ENCODE measurements at regions not wholly inside any gene's neighbourhood (a gene's known extent, or its start where the extent isn't known, plus 50 kb on each side); places are given as distances from the start of the nearest gene placed in this dataset.
"Not testable (repeated sequence)": the region's sequence is repeated elsewhere in the genome, so short reads cannot be mapped to it uniquely, and the experiment has no call there.

- Mint-ChIP-seq H3K27ac (no peak overlapping the region), H3K36me3 (no peaks in the 10 kb centered on the region), H3K4me3 (no peak overlapping the region), H3K9me3 (ENCODE audit: low read depth) (peaks cover 3% of the 10 kb centered on the region), H3K27me3 (no peaks in the 10 kb centered on the region), H3K4me1 (no peaks in the 10 kb centered on the region)
- DNase-seq (no peak), ATAC-seq (no peak)
- CTCF ChIA-PET = interaction anchor here (1.4 kb wide), 1 partner anchor 26 kb away, joined by 5 read pairs; no protein-coding TSS in a partner anchor
Observed at GRCh38 chr16:52165961-52166360, 381.0 kb downstream of the TOX3 start.

GRCh38 chr16:52149003-52149402, 397.9 kb downstream of the TOX3 start:
- H3K9me3 Mint-ChIP-seq (ENCODE audit: low read depth) = no peaks in the 10 kb centered on the region
- no peaks in the 10 kb centered on the region for H3K36me3 Mint-ChIP-seq
- CTCF ChIA-PET = no interaction called here
- no peaks in the 10 kb centered on the region for H3K27me3 Mint-ChIP-seq
- DNase-seq = no peak
- H3K4me1 Mint-ChIP-seq = no peaks in the 10 kb centered on the region
- no peak overlapping the region for H3K27ac Mint-ChIP-seq
- no peak for ATAC-seq
- H3K4me3 Mint-ChIP-seq = no peak overlapping the region

DNA sequence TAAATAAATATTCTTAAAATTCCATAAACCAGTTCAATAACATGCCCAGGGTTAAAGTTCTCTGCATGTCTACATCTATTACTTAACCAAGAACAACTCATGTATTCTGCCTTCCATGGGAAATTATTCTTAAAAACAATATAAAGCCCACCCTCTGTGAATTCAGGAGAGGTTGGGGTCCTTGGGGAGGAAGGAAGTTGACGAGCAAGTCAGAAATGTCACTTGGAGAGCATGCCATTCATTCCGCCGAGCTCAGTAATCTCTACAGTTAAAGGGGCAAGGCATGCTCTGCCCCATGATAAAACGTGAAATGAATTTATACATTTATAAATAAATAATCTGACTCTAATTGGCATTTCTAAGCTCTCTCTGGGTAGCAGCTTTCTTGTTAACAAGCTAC, 405.1 kb downstream of the TOX3 start:
- ATAC-seq = no peak
- H3K27me3 Mint-ChIP-seq = no peaks in the 10 kb centered on the region
- H3K36me3 Mint-ChIP-seq = no peaks in the 10 kb centered on the region
- no peak overlapping the region for H3K27ac Mint-ChIP-seq
- CTCF ChIA-PET = no interaction called here
- H3K4me1 Mint-ChIP-seq = no peaks in the 10 kb centered on the region
- H3K4me3 Mint-ChIP-seq = no peak overlapping the region
- peaks cover 2% of the 10 kb centered on the region for H3K9me3 Mint-ChIP-seq (ENCODE audit: low read depth)
- DNase-seq = no peak

GRCh38 chr16:52128361-52128760, 418.6 kb downstream of the TOX3 start:
- ATAC-seq = no peak
- Mint-ChIP-seq H3K27ac (no peak overlapping the region), H3K36me3 (no peaks in the 10 kb centered on the region), H3K4me3 (no peak overlapping the region), H3K9me3 (ENCODE audit: low read depth) (peaks cover 7% of the 10 kb centered on the region), H3K27me3 (no peaks in the 10 kb centered on the region), H3K4me1 (no peaks in the 10 kb centered on the region)
- CTCF ChIA-PET = no interaction called here
- no peak for DNase-seq

DNA sequence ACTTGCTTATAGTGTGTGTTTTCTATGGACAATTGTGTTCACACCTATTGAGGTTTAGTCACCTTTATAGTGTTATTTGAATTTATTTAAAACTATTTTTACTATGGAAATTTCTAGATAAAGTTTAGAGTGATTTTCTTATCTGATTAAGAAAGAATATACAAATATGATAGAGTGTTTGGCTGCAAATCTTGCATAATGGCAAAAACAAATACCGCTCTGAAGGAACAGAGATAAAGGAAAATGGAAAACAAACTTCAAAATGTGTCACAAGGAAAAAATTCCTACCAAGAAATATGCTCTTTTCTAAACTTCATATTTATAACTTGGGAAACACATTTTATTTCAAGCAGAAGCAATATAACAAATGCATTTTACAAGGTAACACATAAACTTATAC, 423.1 kb downstream of the TOX3 start:
- ATAC-seq = no peak

GRCh38 chr16:52123061-52123839, 423.7 kb downstream of the TOX3 start:
- Mint-ChIP-seq H3K27me3 (no peaks in the 10 kb centered on the region), H3K27ac (no peak overlapping the region), H3K9me3 (ENCODE audit: low read depth) (peaks cover 6% of the 10 kb centered on the region), H3K36me3 (no peaks in the 10 kb centered on the region), H3K4me3 (no peak overlapping the region), H3K4me1 (no peaks in the 10 kb centered on the region)
- ATAC-seq (no peak), DNase-seq (no peak)
- CTCF ChIA-PET = no interaction called here

More for the DNA sequence above, 423.1 kb downstream of the TOX3 start:
- Mint-ChIP-seq H3K27me3 (no peaks in the 10 kb centered on the region), H3K9me3 (ENCODE audit: low read depth) (peaks cover 6% of the 10 kb centered on the region), H3K36me3 (no peaks in the 10 kb centered on the region), H3K4me1 (no peaks in the 10 kb centered on the region), H3K4me3 (no peak overlapping the region), H3K27ac (no peak overlapping the region)
- DNase-seq = no peak
- CTCF ChIA-PET = no interaction called here

DNA sequence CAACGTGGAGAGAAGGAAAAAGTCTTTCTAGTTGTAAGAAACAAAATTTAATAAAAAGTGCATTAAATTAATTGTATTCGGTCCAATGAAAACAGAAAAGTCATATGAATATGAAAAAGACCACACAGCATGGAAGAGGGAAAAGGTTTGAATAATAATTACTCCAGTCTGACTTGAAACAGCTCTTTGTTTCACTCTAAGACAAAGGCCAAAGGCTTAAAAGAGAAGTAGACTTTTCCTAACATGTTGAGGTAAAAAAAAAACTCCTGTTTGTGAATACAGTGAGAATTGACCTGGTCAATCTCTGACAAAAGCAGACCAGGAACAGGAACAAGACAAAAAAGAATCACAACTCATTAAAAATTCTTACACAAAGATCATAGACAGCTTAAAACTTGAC, 429.8 kb downstream of the TOX3 start:
- DNase-seq (no peak), ATAC-seq (no peak)
- no peaks in the 10 kb centered on the region for H3K4me1 Mint-ChIP-seq
- H3K27me3 Mint-ChIP-seq = no peaks in the 10 kb centered on the region
- CTCF ChIA-PET = no interaction called here
- peaks cover 9% of the 10 kb centered on the region for H3K9me3 Mint-ChIP-seq (ENCODE audit: low read depth)
- H3K27ac Mint-ChIP-seq = no peak overlapping the region
- no peak overlapping the region for H3K4me3 Mint-ChIP-seq
- H3K36me3 Mint-ChIP-seq = no peaks in the 10 kb centered on the region

DNA sequence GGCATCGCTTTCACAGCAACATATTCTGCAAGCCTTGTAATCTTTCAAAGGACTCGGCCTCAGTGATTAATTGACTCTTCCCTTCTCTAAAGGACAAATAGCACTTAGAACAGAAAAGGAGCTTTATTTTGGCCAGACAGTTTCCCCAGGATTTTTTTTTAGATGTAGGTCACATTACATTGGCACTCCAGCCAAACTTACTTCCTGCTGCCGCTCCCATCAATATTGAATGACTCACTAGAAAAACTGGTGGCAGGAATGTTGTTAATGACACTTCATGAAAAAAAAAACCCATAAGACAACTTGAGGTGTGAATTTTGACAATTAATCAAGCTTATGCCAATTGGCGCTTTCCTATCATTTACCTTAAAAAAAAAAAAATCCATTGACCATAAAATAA, 432.6 kb downstream of the TOX3 start:
- Mint-ChIP-seq H3K27me3 (no peaks in the 10 kb centered on the region), H3K4me3 (no peak overlapping the region), H3K36me3 (no peaks in the 10 kb centered on the region), H3K9me3 (ENCODE audit: low read depth) (peaks cover 9% of the 10 kb centered on the region), H3K4me1 (no peaks in the 10 kb centered on the region), H3K27ac (no peak overlapping the region)
- CTCF ChIA-PET = no interaction called here
- ATAC-seq (no peak), DNase-seq (no peak)

DNA sequence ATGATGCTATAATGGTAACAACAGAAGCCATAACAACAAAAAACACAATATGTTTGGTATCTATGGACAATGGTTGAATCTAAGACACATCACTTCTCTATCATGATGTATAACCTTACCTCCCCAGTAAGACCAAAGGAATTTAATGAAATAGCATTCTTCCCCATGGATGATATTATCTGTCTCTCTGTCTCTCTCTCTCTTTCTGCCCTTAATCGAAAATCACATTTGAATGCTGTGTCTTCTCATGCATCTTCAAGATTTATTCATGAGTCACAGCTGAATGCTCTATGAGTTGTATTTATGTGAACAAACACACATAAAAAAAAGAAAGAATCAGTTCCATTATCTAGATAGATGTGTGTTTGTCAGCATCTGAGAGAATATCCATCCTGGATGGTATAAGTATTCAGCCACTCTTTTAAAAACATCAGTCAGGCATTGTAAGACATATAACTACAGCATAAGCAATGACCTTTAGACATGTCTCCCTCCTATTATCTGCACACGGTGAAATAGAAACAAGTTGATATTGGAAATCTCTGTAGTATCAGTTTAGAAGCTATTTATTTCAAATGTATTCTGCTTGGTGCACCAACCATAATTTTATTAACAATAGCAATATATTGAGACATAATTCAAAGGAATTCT, 433.3 kb downstream of the TOX3 start:
- no peak overlapping the region for H3K27ac Mint-ChIP-seq
- no peak overlapping the region for H3K4me3 Mint-ChIP-seq
- ATAC-seq (no peak), DNase-seq (no peak)
- no peaks in the 10 kb centered on the region for H3K36me3 Mint-ChIP-seq
- CTCF ChIA-PET = no interaction called here
- peaks cover 5% of the 10 kb centered on the region for H3K9me3 Mint-ChIP-seq (ENCODE audit: low read depth)
- H3K4me1 Mint-ChIP-seq = no peaks in the 10 kb centered on the region
- H3K27me3 Mint-ChIP-seq = no peaks in the 10 kb centered on the region

DNA sequence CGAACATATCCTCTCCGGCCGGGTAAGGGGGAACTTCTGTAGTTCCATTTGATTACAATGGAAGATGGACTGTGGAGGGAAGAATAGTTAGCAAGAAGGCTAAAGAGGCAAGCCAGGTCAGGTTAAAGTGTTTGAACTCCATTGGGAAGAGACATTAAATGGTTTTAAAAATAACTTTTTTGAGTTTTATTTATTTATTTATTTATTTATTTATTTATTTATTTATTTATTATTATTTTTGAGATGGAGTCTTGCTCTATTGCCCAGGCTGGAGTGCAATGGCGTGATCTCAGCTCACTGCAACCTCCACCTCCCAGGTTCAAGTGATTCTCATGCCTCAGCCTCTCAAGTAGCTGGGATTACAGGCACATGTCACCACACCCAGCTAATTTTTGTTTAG, 441.9 kb downstream of the TOX3 start:
- H3K27ac Mint-ChIP-seq; CTCF ChIA-PET; H3K9me3 Mint-ChIP-seq (ENCODE audit: low read depth); DNase-seq; ATAC-seq; H3K4me3 Mint-ChIP-seq; H3K36me3 Mint-ChIP-seq; H3K4me1 Mint-ChIP-seq; H3K27me3 Mint-ChIP-seq: not testable (repeated sequence)

GRCh38 chr16:52103791-52104190, 443.2 kb downstream of the TOX3 start:
- DNase-seq (no peak), ATAC-seq (no peak)
- Mint-ChIP-seq H3K36me3 (no peaks in the 10 kb centered on the region), H3K27ac (no peak overlapping the region), H3K27me3 (no peaks in the 10 kb centered on the region), H3K4me1 (no peaks in the 10 kb centered on the region), H3K4me3 (no peak overlapping the region), H3K9me3 (ENCODE audit: low read depth) (peaks cover 3% of the 10 kb centered on the region)
- CTCF ChIA-PET = no interaction called here

DNA sequence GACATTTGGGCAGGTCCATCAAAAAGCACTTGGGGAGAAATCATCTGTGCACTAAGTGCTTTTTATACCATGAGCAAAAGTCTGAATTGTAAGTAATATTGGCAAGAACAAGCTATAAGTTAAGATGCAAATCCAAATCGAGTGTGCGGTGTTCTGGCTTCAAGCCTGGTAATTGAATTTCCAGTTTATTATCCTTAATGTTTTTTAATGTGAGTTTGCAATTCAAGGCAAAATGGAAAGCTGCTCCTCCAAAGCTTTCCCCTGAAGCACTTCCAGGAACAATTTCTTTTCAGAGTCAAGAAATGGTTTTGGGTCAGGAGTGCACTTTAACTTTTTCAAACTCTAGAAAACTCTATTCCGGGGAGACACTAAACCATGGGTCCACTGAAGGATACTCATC, 445.7 kb downstream of the TOX3 start:
- H3K4me1 Mint-ChIP-seq = no peaks in the 10 kb centered on the region
- H3K36me3 Mint-ChIP-seq = no peaks in the 10 kb centered on the region
- no peak overlapping the region for H3K4me3 Mint-ChIP-seq
- peaks cover 3% of the 10 kb centered on the region for H3K9me3 Mint-ChIP-seq (ENCODE audit: low read depth)
- no peak overlapping the region for H3K27ac Mint-ChIP-seq
- DNase-seq (no peak), ATAC-seq (no peak)
- no peaks in the 10 kb centered on the region for H3K27me3 Mint-ChIP-seq
- CTCF ChIA-PET = no interaction called here

- Mint-ChIP-seq H3K27ac (no peak overlapping the region), H3K27me3 (no peaks in the 10 kb centered on the region)
- CTCF ChIA-PET = no interaction called here
Observed at GRCh38 chr16:52099382-52099781, 447.6 kb downstream of the TOX3 start.

GRCh38 chr16:52095471-52095870, 451.5 kb downstream of the TOX3 start:
- no peaks in the 10 kb centered on the region for H3K27me3 Mint-ChIP-seq
- CTCF ChIA-PET = interaction anchor here (0.7 kb wide), 1 partner anchor 41 kb away, joined by 5 read pairs; no protein-coding TSS in a partner anchor
- H3K27ac Mint-ChIP-seq = no peak overlapping the region
- peaks cover 3% of the 10 kb centered on the region for H3K9me3 Mint-ChIP-seq (ENCODE audit: low read depth)
- no peak for DNase-seq
- H3K4me1 Mint-ChIP-seq = no peaks in the 10 kb centered on the region
- H3K4me3 Mint-ChIP-seq = no peak overlapping the region
- no peak for ATAC-seq
- no peaks in the 10 kb centered on the region for H3K36me3 Mint-ChIP-seq

More at GRCh38 chr16:52099382-52099781, 447.6 kb downstream of the TOX3 start:
- H3K4me3 Mint-ChIP-seq = no peak overlapping the region
- no peak for ATAC-seq
- no peak for DNase-seq
- H3K9me3 Mint-ChIP-seq (ENCODE audit: low read depth) = peaks cover 2% of the 10 kb centered on the region
- no peaks in the 10 kb centered on the region for H3K36me3 Mint-ChIP-seq
- no peaks in the 10 kb centered on the region for H3K4me1 Mint-ChIP-seq

Measured in activated CD8-positive, alpha-beta memory T cell treated with anti-CD3 and anti-CD28 coated beads, Interleukin-2, amount 10 ng/mL, durations not matched to agents 7 days and 5 days (primary cell).